BLaER1 (cell line): ENCODE measurements at regions not wholly inside any gene's neighbourhood (a gene's known extent, or its start where the extent isn't known, plus 50 kb on each side); places are given as distances from the start of the nearest gene placed in this dataset.
"Not testable (repeated sequence)": the region's sequence is repeated elsewhere in the genome, so short reads cannot be mapped to it uniquely, and the experiment has no call there.

ENCODE experiments used
- H3K27ac ChIP-seq: shearing (Covaris generic); formaldehyde crosslinking; 2 replicates; pipeline ENCODE4 v1.8.1; 2022
- H3K27me3 ChIP-seq: shearing (Covaris generic); formaldehyde crosslinking; 2 replicates; pipeline ENCODE4 v1.8.1; 2022
- H3K36me3 ChIP-seq: shearing (Covaris generic); formaldehyde crosslinking; 2 replicates; pipeline ENCODE4 v1.8.1; 2022
- H3K4me1 ChIP-seq: shearing (Covaris generic); formaldehyde crosslinking; 2 replicates; pipeline ENCODE4 v1.8.1; 2022
- H3K4me2 ChIP-seq: shearing (Covaris generic); formaldehyde crosslinking; 2 replicates; pipeline ENCODE4 v1.8.1; 2022
- H3K4me3 ChIP-seq: shearing (Covaris generic); formaldehyde crosslinking; 2 replicates; pipeline ENCODE4 v1.8.1; 2022
- H3K9ac ChIP-seq: shearing (Covaris generic); formaldehyde crosslinking; 2 replicates; pipeline ENCODE4 v1.8.1; 2022
- H3K9me3 ChIP-seq: shearing (Covaris generic); formaldehyde crosslinking; 2 replicates; pipeline ENCODE4 v1.8.1; 2022
- H4K20me1 ChIP-seq: shearing (Covaris generic); formaldehyde crosslinking; 2 replicates; pipeline ENCODE4 v1.8.1; 2022
- Cebpa-rat ChIP-seq: shearing (Covaris generic); IDR thresholded peaks from 2 replicates; pipeline ENCODE4 v1.8.1; 2022

DNA sequence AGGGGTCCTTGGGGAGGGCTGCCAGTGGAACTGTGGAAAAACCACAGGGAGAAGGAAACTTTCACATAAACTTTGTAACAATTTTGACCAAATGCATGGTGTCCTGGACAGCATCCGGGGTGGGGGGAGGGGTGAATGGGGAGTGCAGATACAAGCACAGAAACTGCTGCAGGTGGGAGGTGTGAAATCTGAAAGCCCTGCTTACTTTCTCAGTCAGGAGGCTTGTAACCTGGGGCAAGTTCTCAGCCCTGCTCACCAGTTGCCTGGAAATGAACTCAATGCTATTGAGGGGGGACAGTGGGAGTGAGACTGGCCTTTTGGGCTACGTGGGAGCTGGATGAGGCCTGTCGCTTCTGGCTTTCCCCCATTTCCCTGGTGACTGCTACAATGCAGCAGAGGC lies 694.5 kb upstream of the ZNF608 start:
- no peak overlapping the region for H3K27ac ChIP-seq
- H3K4me3 ChIP-seq, result no peak overlapping the region
- no peak for TF ChIP-seq Cebpa-rat
- no peaks in the 10 kb centered on the region for H3K27me3 ChIP-seq
- H3K36me3 ChIP-seq, result no peaks in the 10 kb centered on the region
- no peak overlapping the region for H3K4me2 ChIP-seq
- H3K4me1 ChIP-seq, result no peaks in the 10 kb centered on the region; the same call in 1 of the 2 replicates
- peaks cover 31% of the 10 kb centered on the region for H3K9me3 ChIP-seq
- H3K9ac ChIP-seq, result no peak overlapping the region
- H4K20me1 ChIP-seq, result no peaks in the 10 kb centered on the region

DNA sequence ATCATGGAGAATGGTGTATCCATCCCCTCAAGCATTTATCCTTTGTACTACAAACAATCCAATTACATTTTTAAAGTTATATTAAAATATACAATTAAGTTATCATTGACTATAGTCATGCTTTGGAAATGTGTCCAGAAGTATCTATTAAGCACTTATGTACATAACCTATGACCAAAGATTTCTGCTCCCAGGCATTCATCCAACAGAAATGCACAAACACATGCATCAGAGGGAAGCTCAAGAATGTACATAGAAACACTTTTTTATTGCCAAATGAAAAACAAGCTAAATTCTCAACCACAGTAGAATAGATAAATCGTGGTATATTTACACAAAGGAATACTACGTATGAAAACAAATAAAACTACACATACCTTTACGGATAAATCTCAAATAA lies 700.5 kb upstream of the ZNF608 start:
- no peak overlapping the region for H3K4me2 ChIP-seq
- no peaks in the 10 kb centered on the region for H3K36me3 ChIP-seq
- H3K9ac ChIP-seq, result no peak overlapping the region
- no peaks in the 10 kb centered on the region for H4K20me1 ChIP-seq
- H3K9me3 ChIP-seq, result peaks cover 16% of the 10 kb centered on the region
- no peaks in the 10 kb centered on the region for H3K27me3 ChIP-seq
- no peak overlapping the region for H3K4me3 ChIP-seq
- TF ChIP-seq Cebpa-rat, result no peak
- no peak overlapping the region for H3K27ac ChIP-seq
- H3K4me1 ChIP-seq, result no peaks in the 10 kb centered on the region; the same call in 1 of the 2 replicates

GRCh38 chr5:125450771-125451170 lies 704.3 kb upstream of the ZNF608 start:
- Histone ChIP-seq H4K20me1 (no peaks in the 10 kb centered on the region), H3K27me3 (no peaks in the 10 kb centered on the region), H3K36me3 (no peaks in the 10 kb centered on the region), H3K9ac (no peak overlapping the region), H3K4me2 (no peak overlapping the region), H3K4me1 (no peaks in the 10 kb centered on the region), H3K9me3 (no peaks in the 10 kb centered on the region), H3K4me3 (no peak overlapping the region), H3K27ac (no peak overlapping the region)
- TF ChIP-seq Cebpa-rat, result no peak

DNA sequence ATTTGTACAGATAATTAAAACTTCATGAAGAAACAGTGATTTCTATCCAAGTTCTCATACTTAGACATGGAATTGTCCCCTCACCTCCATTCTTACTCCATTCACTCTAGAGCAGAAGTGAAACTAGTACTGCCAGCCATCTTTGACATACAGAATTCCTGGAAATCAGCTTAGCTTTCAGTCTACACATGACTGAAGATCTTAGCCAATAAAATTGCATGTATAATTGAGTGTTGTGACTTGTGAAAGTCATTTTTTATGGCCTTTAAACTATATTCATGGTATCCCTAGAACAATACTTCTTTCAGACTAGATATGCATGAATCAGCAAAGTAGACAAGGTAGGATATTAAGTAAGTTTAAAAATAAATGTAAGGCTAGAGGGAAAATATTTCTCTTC lies 705.2 kb upstream of the ZNF608 start:
- Histone ChIP-seq H3K27ac (no peak overlapping the region), H3K4me1 (no peaks in the 10 kb centered on the region), H4K20me1 (no peaks in the 10 kb centered on the region), H3K36me3 (no peaks in the 10 kb centered on the region), H3K9me3 (no peaks in the 10 kb centered on the region), H3K27me3 (no peaks in the 10 kb centered on the region), H3K9ac (no peak overlapping the region), H3K4me3 (no peak overlapping the region), H3K4me2 (no peak overlapping the region)
- no peak for TF ChIP-seq Cebpa-rat

- H3K27me3 ChIP-seq, result no peaks in the 10 kb centered on the region
- H3K9me3 ChIP-seq, result peaks cover 5% of the 10 kb centered on the region
- no peaks in the 10 kb centered on the region for H3K36me3 ChIP-seq
- H4K20me1 ChIP-seq, result no peaks in the 10 kb centered on the region
- no peak overlapping the region for H3K9ac ChIP-seq
- H3K4me3 ChIP-seq, result no peak overlapping the region
- no peaks in the 10 kb centered on the region for H3K4me1 ChIP-seq
- no peak overlapping the region for H3K27ac ChIP-seq
- no peak for TF ChIP-seq Cebpa-rat
- no peak overlapping the region for H3K4me2 ChIP-seq
Measured at GRCh38 chr5:125452991-125453390, 706.6 kb upstream of the ZNF608 start.

DNA sequence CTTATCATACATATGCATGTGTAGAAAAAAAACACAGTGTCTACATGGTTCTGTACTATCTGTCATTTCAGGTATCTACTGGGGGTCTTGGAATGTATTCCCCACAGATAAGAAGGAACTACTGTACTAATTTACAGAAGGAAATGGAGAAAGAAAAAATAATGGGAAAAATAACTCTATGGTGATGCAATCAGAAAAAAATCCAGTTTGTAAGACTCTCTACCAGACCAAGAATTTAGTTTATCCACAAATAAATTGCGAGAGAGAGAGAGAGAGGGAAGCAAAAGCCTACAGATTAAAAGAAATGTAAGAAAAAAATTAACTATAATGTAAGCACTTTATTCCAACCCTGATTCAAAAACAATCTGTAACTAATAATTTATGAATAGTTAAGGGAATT lies 708.6 kb upstream of the ZNF608 start:
- no peaks in the 10 kb centered on the region for H3K27me3 ChIP-seq
- H3K9ac ChIP-seq, result no peak overlapping the region
- no peak overlapping the region for H3K27ac ChIP-seq
- H3K4me3 ChIP-seq, result no peak overlapping the region
- no peaks in the 10 kb centered on the region for H4K20me1 ChIP-seq
- H3K36me3 ChIP-seq, result no peaks in the 10 kb centered on the region
- peaks cover 6% of the 10 kb centered on the region for H3K9me3 ChIP-seq
- H3K4me2 ChIP-seq, result no peak overlapping the region
- H3K4me1 ChIP-seq, result no peaks in the 10 kb centered on the region
- TF ChIP-seq Cebpa-rat, result no peak

- H3K9ac ChIP-seq, H3K4me3 ChIP-seq, H3K36me3 ChIP-seq, H3K27ac ChIP-seq, H3K27me3 ChIP-seq, H3K4me2 ChIP-seq, H3K4me1 ChIP-seq, H3K9me3 ChIP-seq, H4K20me1 ChIP-seq: not testable (repeated sequence)
Measured at GRCh38 chr5:125456005-125456404, 709.6 kb upstream of the ZNF608 start.

- no peak for TF ChIP-seq Cebpa-rat
Measured at GRCh38 chr5:125457617-125458016, 711.2 kb upstream of the ZNF608 start.

DNA sequence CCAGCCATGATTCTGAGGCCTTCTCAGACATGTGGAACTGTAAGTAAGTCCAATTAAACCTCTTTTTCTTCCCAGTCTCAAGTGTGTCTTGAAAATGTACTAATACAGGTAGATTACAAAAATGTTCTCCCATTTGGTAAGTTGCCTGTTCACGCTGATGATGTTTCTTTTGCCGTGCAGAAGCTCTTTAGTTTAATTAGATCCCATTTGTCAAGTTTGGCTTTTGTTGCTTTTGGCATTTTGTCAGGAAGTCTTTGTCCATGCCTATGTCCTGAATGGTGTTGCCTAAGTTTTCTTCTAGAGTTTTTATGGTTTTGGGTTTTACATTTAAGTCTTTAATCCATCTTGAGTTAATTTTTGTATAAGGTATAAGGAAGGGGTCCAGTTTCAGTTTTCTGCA lies 712.5 kb upstream of the ZNF608 start:
- H3K4me3 ChIP-seq, H4K20me1 ChIP-seq, H3K27me3 ChIP-seq, H3K9me3 ChIP-seq, H3K9ac ChIP-seq, H3K36me3 ChIP-seq, H3K4me2 ChIP-seq, H3K4me1 ChIP-seq, H3K27ac ChIP-seq: not testable (repeated sequence)

More at GRCh38 chr5:125457617-125458016, 711.2 kb upstream of the ZNF608 start:
- H3K27me3 ChIP-seq, result no peaks in the 10 kb centered on the region
- H3K4me1 ChIP-seq, result no peaks in the 10 kb centered on the region
- H3K4me2 ChIP-seq, result no peak overlapping the region
- H3K4me3 ChIP-seq, result no peak overlapping the region
- H3K9me3 ChIP-seq, result peaks cover 6% of the 10 kb centered on the region
- H3K27ac ChIP-seq, result no peak overlapping the region
- H3K36me3 ChIP-seq, result no peaks in the 10 kb centered on the region
- H3K9ac ChIP-seq, result no peak overlapping the region
- no peaks in the 10 kb centered on the region for H4K20me1 ChIP-seq

DNA sequence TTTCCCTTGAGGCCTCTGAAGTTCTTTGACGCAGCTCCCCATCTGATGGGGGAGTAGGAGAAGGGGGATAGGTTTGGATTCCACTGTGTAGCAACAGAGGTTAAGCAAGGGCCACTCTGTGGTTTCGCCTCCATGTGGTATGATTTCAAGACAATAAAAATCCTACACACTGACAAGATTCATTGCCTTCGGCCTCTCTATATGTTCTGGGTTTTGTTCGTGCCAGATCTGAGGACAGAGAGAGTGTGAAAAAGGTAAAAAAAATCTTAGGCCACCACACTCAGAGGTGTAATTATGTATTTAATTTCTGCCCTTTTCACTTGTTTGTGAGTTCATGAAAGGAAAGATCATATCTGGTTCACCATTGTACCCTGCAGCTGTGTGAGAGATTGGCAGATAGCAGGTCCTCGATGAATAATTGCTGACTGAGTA lies 715.2 kb upstream of the ZNF608 start:
- no peaks in the 10 kb centered on the region for H3K27me3 ChIP-seq
- TF ChIP-seq Cebpa-rat, result no peak
- H3K9me3 ChIP-seq, result peaks cover 6% of the 10 kb centered on the region
- no peak overlapping the region for H3K9ac ChIP-seq
- no peak overlapping the region for H3K4me2 ChIP-seq
- H4K20me1 ChIP-seq, result no peaks in the 10 kb centered on the region
- no peaks in the 10 kb centered on the region for H3K4me1 ChIP-seq
- H3K27ac ChIP-seq, result no peak overlapping the region
- no peaks in the 10 kb centered on the region for H3K36me3 ChIP-seq
- no peak overlapping the region for H3K4me3 ChIP-seq

GRCh38 chr5:125463466-125464092 lies 717.1 kb upstream of the ZNF608 start:
- H3K4me3 ChIP-seq, result no peak overlapping the region
- TF ChIP-seq Cebpa-rat, result no peak
- H3K27ac ChIP-seq, result no peak overlapping the region
- no peaks in the 10 kb centered on the region for H3K9me3 ChIP-seq
- no peak overlapping the region for H3K4me2 ChIP-seq
- H3K4me1 ChIP-seq, result no peaks in the 10 kb centered on the region
- H3K9ac ChIP-seq, result no peak overlapping the region
- no peaks in the 10 kb centered on the region for H3K36me3 ChIP-seq
- H4K20me1 ChIP-seq, result no peaks in the 10 kb centered on the region
- no peaks in the 10 kb centered on the region for H3K27me3 ChIP-seq
